Astrocyte (in vitro differentiated cells and primary cell): ENCODE measurements at regions not wholly inside any gene's neighbourhood (a gene's known extent, or its start where the extent isn't known, plus 50 kb on each side); places are given as distances from the start of the nearest gene placed in this dataset.

ENCODE experiments used
- DNase-seq: peaks from one replicate; pipeline ENCODE4 v3.0.0-alpha.2; 2010; ENCODE audit warnings: low read depth
- FAIRE-seq: peaks from 2 replicates; lab custom pipeline; 2011; peaks lifted over from hg19 to GRCh38; lab: Jason Lieb, UNC
- H2AFZ ChIP-seq: 2 replicates; pipeline ENCODE4 v1.6.0; 2012; ENCODE audit warnings: low read depth, low read length, inconsistent platforms
- H3K27ac ChIP-seq: 2 replicates; pipeline ENCODE4 v1.5.1; 2011; ENCODE audit warnings: low read depth, low read length, inconsistent platforms
- H3K27me3 ChIP-seq: 2 replicates; pipeline ENCODE4 v1.6.0; 2011; ENCODE audit warnings: low read length, inconsistent platforms; ENCODE audit not compliant: insufficient read depth
- H3K36me3 ChIP-seq: 2 replicates; pipeline ENCODE4 v1.5.1; 2011; ENCODE audit warnings: low read length, inconsistent platforms; ENCODE audit not compliant: insufficient read depth
- H3K4me1 ChIP-seq: 2 replicates; pipeline ENCODE4 v1.5.1; 2011; ENCODE audit warnings: low read length, inconsistent platforms; ENCODE audit not compliant: insufficient read depth
- H3K4me2 ChIP-seq: 2 replicates; pipeline ENCODE4 v1.6.0; 2012; ENCODE audit warnings: low read length, inconsistent platforms
- H3K4me3 ChIP-seq: 2 replicates; pipeline ENCODE4 v1.5.1; 2011; ENCODE audit warnings: low read depth, mild to moderate bottlenecking, low read length, inconsistent platforms; ENCODE audit not compliant: insufficient read depth
- H3K79me2 ChIP-seq: 2 replicates; pipeline ENCODE4 v1.6.0; 2012; ENCODE audit warnings: mild to moderate bottlenecking, low read length, inconsistent platforms; ENCODE audit not compliant: insufficient read depth
- H3K9ac ChIP-seq: 2 replicates; pipeline ENCODE4 v1.6.0; 2012; ENCODE audit warnings: mild to moderate bottlenecking, low read length, inconsistent platforms
- H3K9me3 ChIP-seq: 2 replicates; pipeline ENCODE4 v1.5.1; 2012; ENCODE audit warnings: low read depth, mild to moderate bottlenecking, low read length, inconsistent platforms; ENCODE audit not compliant: insufficient read depth
- H4K20me1 ChIP-seq: 2 replicates; pipeline ENCODE4 v1.6.0; 2012; ENCODE audit warnings: low read length, inconsistent platforms; ENCODE audit not compliant: insufficient read depth
- H3K27ac Mint-ChIP-seq: one replicate; pipeline ENCODE4 v1.8.0; 2021; ENCODE audit warnings: mild to moderate bottlenecking, mixed read lengths; ENCODE audit not compliant: unreplicated experiment
- H3K27me3 Mint-ChIP-seq: one replicate; pipeline ENCODE4 v1.8.0; 2021; ENCODE audit warnings: low read depth, mixed read lengths; ENCODE audit not compliant: unreplicated experiment
- H3K36me3 Mint-ChIP-seq: one replicate; pipeline ENCODE4 v1.8.0; 2021; ENCODE audit warnings: low read depth, mixed read lengths; ENCODE audit not compliant: unreplicated experiment
- H3K4me1 Mint-ChIP-seq: one replicate; pipeline ENCODE4 v1.8.0; 2021; ENCODE audit warnings: low read depth, mixed read lengths; ENCODE audit not compliant: unreplicated experiment
- H3K4me3 Mint-ChIP-seq: one replicate; pipeline ENCODE4 v1.8.0; 2021; ENCODE audit warnings: mild to moderate bottlenecking, moderate library complexity, mixed read lengths; ENCODE audit not compliant: unreplicated experiment
- H3K9me3 Mint-ChIP-seq: one replicate; pipeline ENCODE4 v1.8.0; 2021; ENCODE audit warnings: mild to moderate bottlenecking, mixed read lengths; ENCODE audit not compliant: unreplicated experiment
- EZH2 ChIP-seq: IDR thresholded peaks from 2 replicates; pipeline ENCODE4 v1.6.1; 2012; ENCODE audit warnings: mild to moderate bottlenecking, low read length, inconsistent platforms; ENCODE audit not compliant: insufficient read depth
- TF ChIP-seq, protein P1 (sequence below): IDR thresholded peaks from 2 replicates; pipeline ENCODE4 v1.5.1; 2011; ENCODE audit warnings: low read depth, mild to moderate bottlenecking, inconsistent platforms, low read length, moderate library complexity; ENCODE audit not compliant: insufficient read depth

GRCh38 chr5:141779503-141779973, 97.5 kb upstream of the ARAP3 start:
- Histone ChIP-seq H3K4me3 (no peak overlapping the region), H3K79me2 (no peaks in the 10 kb centered on the region), H3K27ac (no peak overlapping the region), H3K27me3 (peaks cover 6% of the 10 kb centered on the region), H3K9ac (no peak overlapping the region), H3K9me3 (no peaks in the 10 kb centered on the region), H3K36me3 (no peaks in the 10 kb centered on the region), H3K4me1 (peaks cover 15% of the 10 kb centered on the region), H3K4me2 (no peak overlapping the region), H4K20me1 (no peaks in the 10 kb centered on the region), H2AFZ (no peak overlapping the region)
- FAIRE-seq = no peak
- Mint-ChIP-seq H3K27me3 (peaks cover 17% of the 10 kb centered on the region), H3K4me1 (peaks cover 27% of the 10 kb centered on the region), H3K27ac (no peak overlapping the region), H3K36me3 (no peaks in the 10 kb centered on the region), H3K4me3 (no peak overlapping the region), H3K9me3 (peaks cover 2% of the 10 kb centered on the region)
- DNase-seq = peak; percentile 75
- TF ChIP-seq, protein P1, sequence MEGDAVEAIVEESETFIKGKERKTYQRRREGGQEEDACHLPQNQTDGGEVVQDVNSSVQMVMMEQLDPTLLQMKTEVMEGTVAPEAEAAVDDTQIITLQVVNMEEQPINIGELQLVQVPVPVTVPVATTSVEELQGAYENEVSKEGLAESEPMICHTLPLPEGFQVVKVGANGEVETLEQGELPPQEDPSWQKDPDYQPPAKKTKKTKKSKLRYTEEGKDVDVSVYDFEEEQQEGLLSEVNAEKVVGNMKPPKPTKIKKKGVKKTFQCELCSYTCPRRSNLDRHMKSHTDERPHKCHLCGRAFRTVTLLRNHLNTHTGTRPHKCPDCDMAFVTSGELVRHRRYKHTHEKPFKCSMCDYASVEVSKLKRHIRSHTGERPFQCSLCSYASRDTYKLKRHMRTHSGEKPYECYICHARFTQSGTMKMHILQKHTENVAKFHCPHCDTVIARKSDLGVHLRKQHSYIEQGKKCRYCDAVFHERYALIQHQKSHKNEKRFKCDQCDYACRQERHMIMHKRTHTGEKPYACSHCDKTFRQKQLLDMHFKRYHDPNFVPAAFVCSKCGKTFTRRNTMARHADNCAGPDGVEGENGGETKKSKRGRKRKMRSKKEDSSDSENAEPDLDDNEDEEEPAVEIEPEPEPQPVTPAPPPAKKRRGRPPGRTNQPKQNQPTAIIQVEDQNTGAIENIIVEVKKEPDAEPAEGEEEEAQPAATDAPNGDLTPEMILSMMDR = no peak
- no peak for TF ChIP-seq EZH2

GRCh38 chr5:141778683-141779082, 96.7 kb upstream of the ARAP3 start:
- Histone ChIP-seq H3K27me3 (peaks cover 6% of the 10 kb centered on the region), H3K4me1 (peaks cover 15% of the 10 kb centered on the region), H3K79me2 (no peaks in the 10 kb centered on the region), H4K20me1 (no peaks in the 10 kb centered on the region), H3K4me3 (no peak overlapping the region), H3K9me3 (no peaks in the 10 kb centered on the region), H2AFZ (no peak overlapping the region), H3K27ac (no peak overlapping the region), H3K4me2 (peak overlapping the region; percentile 13), H3K36me3 (no peaks in the 10 kb centered on the region), H3K9ac (no peak overlapping the region)
- FAIRE-seq (no peak), DNase-seq (no peak)
- Mint-ChIP-seq H3K27me3 (peaks cover 19% of the 10 kb centered on the region), H3K36me3 (no peaks in the 10 kb centered on the region), H3K4me3 (peak overlapping the region; percentile 58), H3K4me1 (peaks cover 22% of the 10 kb centered on the region), H3K9me3 (peaks cover 2% of the 10 kb centered on the region), H3K27ac (peak overlapping the region; percentile 74)
- TF ChIP-seq, protein P1 = no peak
- TF ChIP-seq EZH2 = no peak

DNA sequence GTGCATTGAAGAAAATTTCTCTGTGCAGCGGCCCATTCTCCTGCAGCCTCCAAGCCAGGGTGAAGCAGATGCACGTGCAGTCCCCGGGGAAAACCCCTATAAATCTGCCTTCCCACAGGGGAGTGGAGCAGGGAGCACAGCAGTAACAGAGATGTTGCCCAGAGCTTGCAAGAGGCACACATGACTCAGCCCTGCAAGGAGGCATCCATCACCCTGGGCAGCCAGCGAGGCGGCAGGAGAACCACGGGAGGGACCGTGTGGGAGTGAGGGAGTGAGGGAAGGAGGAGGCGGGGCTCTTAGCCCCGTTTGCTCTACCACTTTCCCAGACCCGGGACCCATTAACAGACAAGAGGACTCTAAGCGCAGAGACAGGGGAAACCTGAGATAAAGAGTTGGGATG, 96.2 kb upstream of the ARAP3 start:
- H3K9me3 ChIP-seq = no peaks in the 10 kb centered on the region
- FAIRE-seq (no peak), DNase-seq (peak; percentile 85)
- peaks cover 22% of the 10 kb centered on the region for H3K4me1 Mint-ChIP-seq
- H3K36me3 ChIP-seq = no peaks in the 10 kb centered on the region
- H3K4me2 ChIP-seq = peak overlapping the region; percentile 13
- no peaks in the 10 kb centered on the region for H4K20me1 ChIP-seq
- TF ChIP-seq, protein P1 = no peak
- no peak for TF ChIP-seq EZH2
- no peak overlapping the region for H3K9ac ChIP-seq
- H3K9me3 Mint-ChIP-seq = peaks cover 2% of the 10 kb centered on the region
- H3K27me3 ChIP-seq = peaks cover 6% of the 10 kb centered on the region
- peak overlapping the region; percentile 14 for H2AFZ ChIP-seq
- H3K79me2 ChIP-seq = no peaks in the 10 kb centered on the region
- H3K4me3 ChIP-seq = no peak overlapping the region
- H3K4me1 ChIP-seq = peaks cover 15% of the 10 kb centered on the region
- H3K4me3 Mint-ChIP-seq = no peak overlapping the region
- no peak overlapping the region for H3K27ac ChIP-seq
- peaks cover 21% of the 10 kb centered on the region for H3K27me3 Mint-ChIP-seq
- H3K36me3 Mint-ChIP-seq = no peaks in the 10 kb centered on the region
- H3K27ac Mint-ChIP-seq = peak overlapping the region; percentile 74
